NT2/D1 (cell line): ENCODE measurements at regions not wholly inside any gene's neighbourhood (a gene's known extent, or its start where the extent isn't known, plus 50 kb on each side); places are given as distances from the start of the nearest gene placed in this dataset.

Experiments used
- SUZ12 ChIP-seq: IDR thresholded peaks from 2 replicates; pipeline ENCODE4 v1.6.1; 2011; ENCODE audit not compliant: insufficient read length, insufficient read depth; ENCODE audit errors: extremely low read depth
- YY1 ChIP-seq: IDR thresholded peaks from 2 replicates; pipeline ENCODE4 v1.6.1; 2011; ENCODE audit not compliant: insufficient read length, insufficient read depth

- TF ChIP-seq YY1: no peak
- no peak for TF ChIP-seq SUZ12
Measured at GRCh38 chr13:80524447-80525215, 183.7 kb upstream of the SPRY2 start.
